HG03280 (cell line): ENCODE measurements at regions not wholly inside any gene's neighbourhood (a gene's known extent, or its start where the extent isn't known, plus 50 kb on each side); places are given as distances from the start of the nearest gene placed in this dataset.
"Not testable (repeated sequence)": the region's sequence is repeated elsewhere in the genome, so short reads cannot be mapped to it uniquely, and the experiment has no call there.

Source experiments
- ATAC-seq: cut with Tn5 transposase; IDR thresholded peaks from one replicate; pipeline ENCODE4 v1.9.1; 2021; ENCODE audit warnings: mild to moderate bottlenecking, moderate library complexity; ENCODE audit not compliant: unreplicated experiment

DNA sequence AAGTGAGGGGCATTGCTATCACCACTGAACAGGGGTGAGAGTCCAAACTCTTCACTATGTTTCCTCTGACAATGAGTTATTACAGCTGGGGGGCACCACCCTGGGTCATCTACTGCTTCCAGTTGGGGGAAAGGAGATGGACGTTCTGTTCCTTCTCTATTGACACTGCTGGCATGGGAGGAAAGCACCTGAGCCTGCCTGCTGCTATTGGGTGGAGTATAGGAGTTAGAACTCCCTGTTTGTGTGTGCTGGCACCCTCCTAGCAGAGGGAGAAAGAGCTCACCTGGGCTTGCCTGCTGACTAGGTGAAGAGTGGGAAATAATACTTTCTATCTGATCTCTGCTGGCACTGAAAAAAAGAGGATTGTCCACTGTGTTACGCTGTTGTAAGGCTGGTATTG is 163.8 kb downstream of the MSN start:
- no peak for ATAC-seq

DNA sequence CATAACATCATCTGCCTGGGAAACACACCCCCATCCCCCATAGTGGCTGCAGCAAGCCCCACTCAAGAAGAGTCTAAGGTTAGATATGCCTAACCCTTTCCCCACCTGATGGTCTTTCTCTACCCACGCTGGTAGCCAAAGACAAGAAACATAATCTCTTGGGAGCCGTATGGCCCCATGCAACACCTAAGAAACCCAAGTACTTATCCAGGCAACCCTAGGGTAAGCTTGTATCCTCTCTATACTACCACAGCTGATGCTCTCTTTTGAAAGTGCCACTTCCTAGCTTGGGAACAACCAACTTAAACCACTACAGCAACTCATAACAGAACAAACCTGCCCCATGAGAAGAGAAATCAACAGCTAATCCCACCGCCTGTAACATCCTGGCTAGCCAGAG is 161.1 kb downstream of the MSN start:
- no peak for ATAC-seq

DNA sequence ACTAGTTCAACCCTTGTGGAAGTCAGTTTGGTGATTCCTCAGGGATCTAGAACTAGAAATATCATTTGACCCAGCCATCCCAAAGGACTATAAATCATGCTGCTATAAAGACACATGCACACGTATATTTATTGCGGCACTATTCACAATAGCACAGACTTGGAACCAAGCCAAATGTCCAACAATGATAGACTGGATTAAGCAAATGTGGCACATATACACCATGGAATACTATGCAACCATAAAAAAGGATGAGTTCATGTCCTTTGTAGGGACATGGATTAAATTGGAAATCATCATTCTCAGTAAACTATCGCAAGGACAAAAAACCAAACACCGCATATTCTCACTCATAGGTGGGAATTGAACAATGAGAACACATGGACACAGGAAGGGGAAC is 157.8 kb downstream of the MSN start:
- ATAC-seq = not testable (repeated sequence)

DNA sequence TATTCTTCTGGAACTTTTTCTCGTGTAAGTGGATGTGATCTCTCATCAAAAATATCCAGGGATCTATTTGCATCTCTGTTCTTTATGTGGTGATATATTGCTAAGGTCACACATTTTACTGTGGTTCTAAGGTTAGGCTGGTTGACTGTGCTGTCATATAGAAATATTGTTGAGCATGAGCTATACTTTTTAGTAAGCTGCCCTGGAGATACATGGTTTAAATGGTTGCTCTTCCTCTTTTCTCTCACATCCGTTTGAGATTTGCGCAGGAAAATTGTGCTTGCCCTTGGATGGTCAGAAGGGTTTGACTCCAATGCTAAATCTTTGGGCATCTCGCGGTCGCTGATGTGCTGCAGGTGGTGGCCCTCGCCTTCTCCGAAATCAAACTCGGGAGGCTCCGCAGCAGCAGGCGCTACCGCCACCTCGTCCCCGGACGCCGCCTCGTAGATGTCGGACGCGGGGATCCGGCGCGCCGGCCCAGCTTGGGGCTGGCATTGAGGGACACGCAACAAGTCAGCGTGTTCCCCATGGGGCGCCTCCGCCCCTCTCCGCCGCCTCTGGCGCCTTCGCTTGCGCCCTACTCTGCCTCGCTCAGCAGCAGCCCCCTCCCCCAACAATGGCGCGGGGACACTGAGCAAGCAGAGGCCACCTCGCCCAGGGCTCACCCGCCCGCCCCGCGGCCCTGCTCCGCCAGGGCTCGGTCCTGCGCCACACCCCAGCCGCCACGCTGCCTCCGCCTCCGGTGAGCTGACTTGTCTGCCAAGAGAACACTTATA is 154.5 kb downstream of the MSN start:
- no peak for ATAC-seq

DNA sequence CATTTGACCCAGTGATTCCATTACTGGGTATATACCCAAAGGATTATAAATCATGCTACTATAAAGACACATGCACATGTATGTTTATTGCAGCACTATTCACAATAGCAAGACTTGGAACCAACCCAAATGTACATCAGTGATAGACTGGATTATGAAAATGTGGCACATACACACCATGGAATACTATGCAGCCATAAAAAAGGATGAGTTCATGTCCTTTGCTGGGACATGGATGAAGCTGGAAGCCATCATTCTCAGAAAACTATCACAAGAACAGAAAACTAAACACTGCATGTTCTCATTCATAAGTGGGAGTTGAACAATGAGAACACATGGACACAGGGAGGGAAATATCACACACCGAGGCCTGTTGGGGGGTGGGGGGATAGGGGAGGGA is 152.5 kb downstream of the MSN start:
- not testable (repeated sequence) for ATAC-seq

DNA sequence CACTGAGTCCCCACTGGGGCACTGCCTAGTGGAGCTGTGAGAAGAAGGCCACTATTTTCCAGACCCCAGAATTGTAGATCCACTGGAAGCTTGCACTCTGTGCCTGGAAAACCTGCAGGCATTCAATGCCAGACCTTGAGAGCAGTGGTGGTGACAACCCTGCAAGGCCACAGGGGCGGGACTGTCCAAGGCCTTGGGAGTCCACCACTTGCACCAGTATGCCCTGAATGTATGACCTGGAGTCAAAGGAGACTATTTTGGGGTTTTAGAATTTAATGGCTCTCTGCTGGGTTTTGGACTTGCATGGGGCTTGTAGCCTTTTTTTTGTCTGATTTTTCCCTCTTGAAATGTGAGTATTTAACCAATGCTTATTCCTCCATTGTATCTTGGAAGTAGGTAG is 145.8 kb downstream of the MSN start:
- no peak for ATAC-seq

DNA sequence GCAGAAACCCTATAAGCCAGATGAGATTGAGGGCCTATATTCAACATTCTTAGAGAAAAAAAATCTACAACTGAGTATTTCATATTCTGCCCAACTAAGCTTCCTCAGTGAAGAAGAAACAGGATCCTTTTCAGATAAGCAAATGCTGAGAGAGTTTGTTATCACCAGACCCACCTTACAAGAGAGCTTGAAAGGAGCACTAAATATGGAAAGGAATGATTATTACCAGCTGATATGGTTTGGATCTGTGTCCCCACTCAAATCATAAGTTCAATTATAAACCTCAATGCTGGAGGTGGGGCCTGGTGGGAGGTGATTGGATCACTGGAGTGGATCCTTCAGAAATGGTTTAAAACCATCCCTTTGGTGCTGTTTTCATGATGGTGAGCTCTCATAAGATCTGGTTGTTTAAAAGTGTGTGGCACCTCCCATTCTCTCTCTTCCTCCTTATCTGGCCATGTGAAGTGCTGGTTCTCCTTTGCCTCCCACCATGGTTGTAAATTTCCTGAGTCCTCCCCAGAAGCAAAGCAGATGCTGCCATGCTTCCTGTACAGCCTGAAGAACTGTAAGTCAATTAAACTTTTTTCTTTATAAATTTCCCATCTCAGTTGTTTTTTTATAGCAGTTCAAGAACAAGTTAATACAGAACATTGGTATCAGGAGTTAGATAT is 144.2 kb downstream of the MSN start:
- ATAC-seq = no peak
